ENCODE measurements at regions not wholly inside any gene's neighbourhood (a gene's known extent, or its start where the extent isn't known, plus 50 kb on each side); places are given as distances from the start of the nearest gene placed in this dataset.

DNA sequence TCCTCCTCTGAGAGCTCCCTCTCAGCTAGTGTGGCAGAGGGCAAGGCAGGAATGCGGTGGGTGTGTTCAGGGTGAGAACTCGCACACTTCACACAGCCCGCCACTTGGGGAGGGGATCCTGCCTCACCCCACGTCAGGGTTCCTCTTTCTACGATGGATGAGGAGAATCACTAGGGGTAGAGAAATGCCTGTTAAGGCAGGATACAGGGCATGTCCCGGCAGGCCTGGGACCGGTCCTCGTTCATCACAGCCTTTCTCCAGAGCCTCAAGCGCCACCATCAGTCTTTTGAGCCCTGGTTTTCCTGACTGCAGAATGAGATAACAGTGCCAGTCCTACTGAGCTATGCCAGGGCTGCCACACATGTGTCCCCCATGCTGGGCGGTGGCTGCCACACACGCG is 546.7 kb upstream of the ADARB2 start:
- DNase-seq (no peak), ATAC-seq (no peak)
- no peak overlapping the region for H3K27ac ChIP-seq
- intact Hi-C loops (cut with DNase I): no loop called here
- TF ChIP-seq, protein P1, sequence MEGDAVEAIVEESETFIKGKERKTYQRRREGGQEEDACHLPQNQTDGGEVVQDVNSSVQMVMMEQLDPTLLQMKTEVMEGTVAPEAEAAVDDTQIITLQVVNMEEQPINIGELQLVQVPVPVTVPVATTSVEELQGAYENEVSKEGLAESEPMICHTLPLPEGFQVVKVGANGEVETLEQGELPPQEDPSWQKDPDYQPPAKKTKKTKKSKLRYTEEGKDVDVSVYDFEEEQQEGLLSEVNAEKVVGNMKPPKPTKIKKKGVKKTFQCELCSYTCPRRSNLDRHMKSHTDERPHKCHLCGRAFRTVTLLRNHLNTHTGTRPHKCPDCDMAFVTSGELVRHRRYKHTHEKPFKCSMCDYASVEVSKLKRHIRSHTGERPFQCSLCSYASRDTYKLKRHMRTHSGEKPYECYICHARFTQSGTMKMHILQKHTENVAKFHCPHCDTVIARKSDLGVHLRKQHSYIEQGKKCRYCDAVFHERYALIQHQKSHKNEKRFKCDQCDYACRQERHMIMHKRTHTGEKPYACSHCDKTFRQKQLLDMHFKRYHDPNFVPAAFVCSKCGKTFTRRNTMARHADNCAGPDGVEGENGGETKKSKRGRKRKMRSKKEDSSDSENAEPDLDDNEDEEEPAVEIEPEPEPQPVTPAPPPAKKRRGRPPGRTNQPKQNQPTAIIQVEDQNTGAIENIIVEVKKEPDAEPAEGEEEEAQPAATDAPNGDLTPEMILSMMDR (IDR thresholded peaks at IDR 0.05): no peak
- no peak for TF ChIP-seq POLR2A (IDR thresholded peaks at IDR 0.05)
- no peak overlapping the region for H3K4me3 ChIP-seq
- no peaks in the 10 kb centered on the region for H3K4me1 ChIP-seq
- no peaks in the 10 kb centered on the region for H3K27me3 ChIP-seq
- 61 to 65% (median 63%) methylated on average over 12 of the region's 12 CpGs for WGBS, 4 donors
- no peaks in the 10 kb centered on the region for H3K36me3 ChIP-seq
- H3K9me3 ChIP-seq: no peaks in the 10 kb centered on the region

DNA sequence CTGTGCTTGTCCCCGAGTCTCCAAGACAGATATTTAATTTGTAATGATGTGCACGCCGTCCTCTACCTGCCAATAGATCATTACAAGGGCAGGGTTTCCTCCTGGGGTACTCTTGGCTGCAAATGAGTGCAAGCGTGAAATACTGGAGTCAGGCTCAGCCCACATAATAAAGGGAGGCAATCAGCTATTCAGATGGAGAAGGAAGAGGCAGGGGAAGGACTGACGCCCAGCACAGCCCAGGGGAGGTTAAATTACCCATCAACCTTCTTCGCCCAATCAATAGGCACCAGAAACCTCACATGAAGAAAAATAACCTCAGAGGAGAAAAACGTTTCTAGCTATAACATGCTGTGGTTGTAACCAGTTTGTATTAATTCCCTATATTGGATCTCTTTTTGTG is 544.9 kb upstream of the ADARB2 start:
- TF ChIP-seq POLR2A (IDR thresholded peaks at IDR 0.05): no peak
- TF ChIP-seq, protein P1 (IDR thresholded peaks at IDR 0.05): no peak
- WGBS, 4 donors: 53 to 66% (median 57%) methylated on average over 7 of the region's 7 CpGs

DNA sequence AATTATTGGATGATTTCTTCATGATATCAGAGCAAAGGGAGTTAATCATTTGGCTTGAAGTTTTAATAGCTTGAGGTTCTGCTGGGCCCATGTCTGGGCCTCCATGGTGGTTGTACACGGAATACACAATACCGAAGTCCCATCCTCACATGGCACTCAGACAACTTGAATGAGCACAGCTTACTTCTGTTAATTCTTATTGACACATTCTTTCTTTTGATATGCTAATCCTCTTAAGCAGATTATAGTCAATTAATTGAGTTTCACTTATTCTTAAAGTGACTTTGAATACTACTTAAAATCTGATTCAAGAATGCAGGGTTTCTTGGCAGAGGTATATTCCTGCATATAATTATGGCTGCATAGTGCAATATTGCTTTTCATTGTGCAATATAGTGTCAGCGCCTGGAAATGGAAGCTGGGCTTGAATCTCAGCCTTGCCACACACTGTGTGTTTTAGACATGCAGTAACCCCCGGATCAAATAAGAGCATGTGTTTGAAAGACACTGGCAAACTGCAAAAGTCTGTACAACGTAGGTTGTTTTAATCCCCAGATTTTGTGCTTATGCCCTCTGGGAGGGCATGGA is 543.5 kb upstream of the ADARB2 start:
- Histone ChIP-seq H3K27ac (no peak overlapping the region), H3K9me3 (peaks cover 0 to under 1% (median 0%) of the 10 kb centered on the region in 12 donors), H3K36me3 (no peaks in the 10 kb centered on the region), H3K4me3 (no peak overlapping the region), H3K27me3 (no peaks in the 10 kb centered on the region), H3K4me1 (no peaks in the 10 kb centered on the region)
- intact Hi-C loops (cut with DNase I): no loop called here
- TF ChIP-seq POLR2A (IDR thresholded peaks at IDR 0.05): no peak
- TF ChIP-seq, protein P1 (IDR thresholded peaks at IDR 0.05): no peak
- no peak for ATAC-seq
- WGBS, 4 donors: 81 to 89% (median 82%) methylated on average over 5 of the region's 5 CpGs
- no peak for DNase-seq

More for the DNA sequence above, 544.9 kb upstream of the ADARB2 start:
- Histone ChIP-seq H3K9me3 (no peaks in the 10 kb centered on the region), H3K27ac (no peak overlapping the region), H3K4me1 (no peaks in the 10 kb centered on the region), H3K4me3 (no peak overlapping the region), H3K27me3 (no peaks in the 10 kb centered on the region), H3K36me3 (no peaks in the 10 kb centered on the region)
- ATAC-seq: no peak
- DNase-seq: no peak
- intact Hi-C loops (cut with DNase I): no loop called here

DNA sequence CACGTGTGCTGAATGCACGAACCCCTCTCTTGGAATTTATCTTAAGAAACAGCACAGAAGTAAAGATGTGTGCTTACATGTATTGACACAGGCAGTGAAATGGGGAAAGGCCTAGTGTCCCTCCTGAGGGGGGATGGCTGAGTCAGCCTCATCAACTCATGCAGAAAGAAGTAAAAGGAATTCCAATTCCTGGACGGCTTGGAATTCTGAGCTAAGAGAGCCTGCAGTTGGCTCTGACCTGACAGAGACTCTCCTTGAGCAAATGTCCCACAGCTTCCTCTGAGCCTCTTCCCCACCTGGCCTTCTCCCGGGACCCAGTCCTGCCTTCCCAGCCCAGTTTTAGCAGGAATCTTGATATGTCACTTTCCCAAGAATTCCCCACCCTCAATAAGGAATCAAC is 542.4 kb upstream of the ADARB2 start:
- no peak overlapping the region for H3K4me3 ChIP-seq
- intact Hi-C loops (cut with DNase I): no loop called here
- no peaks in the 10 kb centered on the region for H3K4me1 ChIP-seq
- ATAC-seq (no peak), DNase-seq (no peak)
- TF ChIP-seq, protein P1 (IDR thresholded peaks at IDR 0.05): no peak
- TF ChIP-seq POLR2A (IDR thresholded peaks at IDR 0.05): no peak
- peaks cover 0 to 6% (median 0%) of the 10 kb centered on the region in 12 donors for H3K9me3 ChIP-seq
- WGBS, 4 donors: 60 to 69% (median 65%) methylated on average over 4 of the region's 4 CpGs
- no peaks in the 10 kb centered on the region for H3K27me3 ChIP-seq
- H3K27ac ChIP-seq: no peak overlapping the region
- H3K36me3 ChIP-seq: no peaks in the 10 kb centered on the region
